NCI-H146 treated with DMSO at 0.1 percent for 48 hours (cell line): ENCODE measurements at regions not wholly inside any gene's neighbourhood (a gene's known extent, or its start where the extent isn't known, plus 50 kb on each side); places are given as distances from the start of the nearest gene placed in this dataset.
A peak's percentile ranks its signal among the peaks of the same experiment; 100 is the strongest.

Source experiments
- DNase-seq: peaks from one replicate; lab custom pipeline; 2025; ENCODE audit not compliant: unreplicated experiment; lab: John Stamatoyannopoulos, UW

DNA sequence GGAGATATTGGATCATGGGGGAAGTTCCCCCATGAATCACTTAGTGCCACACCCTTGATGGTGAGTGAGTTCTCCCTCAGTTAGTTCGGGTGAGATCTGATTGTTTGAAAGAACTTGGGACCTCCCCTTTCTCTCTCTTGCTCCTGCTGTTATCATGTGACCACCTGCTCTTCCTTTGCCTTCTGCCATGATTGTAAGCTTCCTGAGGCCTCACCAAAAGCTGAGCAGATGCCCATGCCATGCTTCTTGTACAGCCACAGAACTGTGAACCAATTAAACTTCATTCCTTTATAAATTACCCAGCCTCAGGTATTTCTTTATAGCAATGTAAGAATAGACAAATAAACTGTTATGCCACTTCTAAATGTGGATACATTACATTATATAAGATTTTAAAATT lies 686.7 kb upstream of the MARCKS start:
- DNase-seq = no peak

DNA sequence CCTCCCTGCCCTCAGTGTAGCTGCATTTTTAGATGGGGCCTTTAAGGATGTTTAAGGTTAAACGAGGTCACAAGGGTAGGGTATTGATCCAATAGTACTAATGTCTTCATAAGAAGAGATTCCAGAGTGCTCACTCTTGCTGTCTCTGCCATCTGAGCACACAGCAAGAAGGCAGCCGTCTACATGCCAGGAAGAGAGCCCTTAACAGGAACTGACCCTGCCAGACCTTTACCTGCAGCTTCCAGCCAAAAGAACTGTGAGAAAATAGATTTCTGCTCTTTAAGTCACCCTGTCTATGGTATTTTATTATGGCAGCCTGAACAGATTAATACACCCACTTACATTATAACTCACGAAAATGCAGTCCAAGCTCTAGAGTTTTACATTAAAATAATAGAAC lies 685.3 kb upstream of the MARCKS start:
- no peak for DNase-seq

DNA sequence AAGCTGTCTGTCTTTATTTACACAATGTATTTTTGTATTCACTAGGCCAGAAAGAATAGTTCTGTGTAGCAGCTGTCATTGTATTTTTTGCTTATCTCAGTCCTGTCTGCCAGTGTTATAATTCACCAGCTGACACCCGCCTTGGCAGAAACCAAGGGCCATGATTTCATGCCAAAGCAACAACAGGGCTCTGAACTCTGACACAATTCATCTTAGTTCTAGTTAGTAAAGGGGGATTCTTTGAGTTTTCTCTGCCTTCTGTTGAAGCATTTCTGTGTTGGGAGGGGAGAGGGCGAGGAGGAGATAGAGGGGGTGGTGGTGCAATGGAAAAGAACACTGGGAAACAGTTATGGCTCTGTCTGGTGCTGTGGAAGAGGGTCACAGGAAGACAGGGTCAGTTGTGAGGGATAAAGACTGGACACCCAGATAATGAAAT lies 684.6 kb upstream of the MARCKS start:
- DNase-seq = peak; percentile 93

DNA sequence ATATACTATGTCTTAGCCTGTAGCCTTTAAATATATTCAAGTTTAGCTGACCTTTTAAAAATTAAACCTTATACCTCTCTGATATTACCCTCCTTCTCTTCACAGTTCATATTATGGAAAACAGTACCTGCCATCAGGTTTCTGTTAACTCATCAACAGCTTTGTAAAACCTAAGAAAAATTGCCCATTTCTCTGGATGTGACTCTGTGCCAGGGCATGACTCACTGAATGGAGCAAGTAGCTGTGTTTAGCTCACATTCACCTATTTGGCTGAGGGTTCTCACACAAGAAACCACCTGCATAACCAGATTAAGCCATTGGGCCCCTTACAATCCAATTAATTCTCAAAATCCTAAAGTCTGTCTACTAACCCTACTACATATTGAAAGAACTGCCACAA lies 678.8 kb upstream of the MARCKS start:
- DNase-seq = no peak

DNA sequence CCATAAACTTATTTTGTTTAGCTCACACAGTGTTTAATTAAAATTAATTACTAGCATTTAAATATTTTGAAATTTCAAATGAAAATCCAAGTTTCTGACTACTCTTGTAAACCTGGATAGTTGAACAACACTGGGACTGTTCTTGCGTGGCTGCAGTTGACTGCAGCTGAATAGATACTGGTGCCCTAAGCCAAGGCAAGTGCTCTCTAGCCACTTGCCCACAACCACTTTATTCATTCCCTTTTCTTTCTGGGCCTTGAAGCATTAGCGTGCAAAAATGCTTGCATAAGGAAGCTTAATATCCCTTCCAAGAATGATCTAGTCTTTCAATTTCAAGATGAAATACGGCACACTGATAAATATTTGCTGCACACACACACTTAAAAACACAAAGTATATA lies 676.0 kb upstream of the MARCKS start:
- DNase-seq = no peak

DNA sequence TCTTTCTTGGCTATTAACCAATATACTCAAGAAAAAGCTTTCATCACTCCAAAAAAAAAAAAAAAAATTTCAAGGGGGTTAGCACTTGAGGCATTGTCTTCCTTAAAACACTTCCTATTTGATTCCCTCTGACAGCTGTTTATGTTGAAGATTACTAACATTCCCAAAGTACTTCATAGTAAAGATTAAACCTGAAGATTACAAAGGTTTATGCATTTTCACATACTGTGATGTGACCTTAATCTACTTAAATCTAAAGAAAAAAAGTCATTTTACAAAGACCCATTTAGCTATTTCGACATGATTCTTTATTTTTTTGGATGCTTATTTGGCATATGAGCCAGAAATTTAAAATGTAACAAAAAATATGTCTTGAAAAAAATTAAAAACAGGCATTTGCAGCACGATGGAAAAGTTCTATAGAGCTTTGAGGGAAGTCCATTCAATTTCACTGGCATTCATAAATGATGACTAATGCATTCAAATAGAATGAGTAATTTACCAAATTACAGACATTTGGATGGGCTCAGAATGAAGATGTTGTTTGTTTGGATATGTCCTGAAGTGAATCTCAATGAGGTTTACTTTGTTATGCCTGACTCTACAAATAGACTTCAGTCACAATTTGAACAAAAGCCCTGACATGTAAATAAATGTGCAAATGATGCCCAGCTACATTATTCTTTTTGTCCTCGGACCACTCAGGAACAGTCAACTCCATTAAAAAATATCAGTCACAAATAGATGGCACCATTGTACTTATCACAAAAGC lies 674.6 kb upstream of the MARCKS start:
- DNase-seq = peak; percentile 11

DNA sequence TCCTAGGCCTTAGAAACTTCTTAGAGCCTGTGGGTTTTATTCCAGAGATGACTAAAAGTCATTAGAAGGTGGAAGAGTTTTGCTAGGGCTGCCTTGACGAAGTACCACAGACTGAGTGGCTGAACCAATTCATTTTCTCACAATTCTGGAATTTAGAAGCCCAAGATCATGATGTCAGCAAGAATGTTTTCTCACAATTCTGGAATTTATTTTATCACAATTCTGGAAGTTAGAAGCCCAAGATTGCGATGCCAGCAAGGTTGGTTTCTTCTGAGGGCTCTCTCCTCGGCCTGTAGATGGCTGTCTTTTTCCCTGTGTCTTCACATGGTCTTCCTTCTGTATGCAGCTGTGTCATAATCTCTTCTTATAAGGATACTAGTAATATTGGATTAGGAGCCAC lies 672.9 kb upstream of the MARCKS start:
- DNase-seq = no peak

DNA sequence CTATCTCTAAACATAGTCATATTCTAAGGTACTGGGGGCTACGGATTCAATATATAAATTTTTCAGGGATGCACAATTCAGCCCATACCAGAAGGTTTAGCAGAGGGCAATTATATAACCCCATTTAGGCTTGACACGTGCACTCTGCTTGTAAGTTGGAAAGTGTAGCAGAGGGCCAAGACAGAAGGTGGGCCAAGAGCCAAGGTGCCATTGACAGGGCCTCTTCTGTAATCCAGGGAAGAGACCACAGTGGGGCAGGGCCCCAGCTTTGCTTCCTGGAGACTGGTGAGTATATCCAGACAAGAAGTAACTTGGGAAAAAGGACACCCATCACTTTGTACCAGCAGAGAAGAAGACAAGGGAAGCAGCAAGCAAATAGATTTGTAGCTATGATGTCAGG lies 672.4 kb upstream of the MARCKS start:
- DNase-seq = no peak

DNA sequence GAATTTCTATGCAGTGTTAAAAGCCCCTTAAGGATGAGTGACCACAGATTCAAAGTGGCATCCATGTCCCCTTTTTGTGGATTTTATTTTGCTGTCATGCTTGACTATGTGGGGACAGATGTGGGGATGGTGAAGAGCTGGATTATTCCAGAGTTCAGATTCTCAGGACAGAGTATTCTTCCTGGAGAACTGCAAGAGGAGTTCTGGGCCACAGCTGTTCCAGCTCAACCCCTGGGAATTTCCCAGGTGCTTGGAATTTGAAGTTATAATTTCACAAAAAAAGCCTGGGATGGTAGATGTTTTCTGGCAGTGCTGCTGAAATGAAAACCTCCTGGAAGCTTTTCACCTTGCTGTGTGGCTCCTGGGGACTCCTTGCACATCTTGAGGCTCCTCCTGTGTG lies 671.8 kb upstream of the MARCKS start:
- no peak for DNase-seq

DNA sequence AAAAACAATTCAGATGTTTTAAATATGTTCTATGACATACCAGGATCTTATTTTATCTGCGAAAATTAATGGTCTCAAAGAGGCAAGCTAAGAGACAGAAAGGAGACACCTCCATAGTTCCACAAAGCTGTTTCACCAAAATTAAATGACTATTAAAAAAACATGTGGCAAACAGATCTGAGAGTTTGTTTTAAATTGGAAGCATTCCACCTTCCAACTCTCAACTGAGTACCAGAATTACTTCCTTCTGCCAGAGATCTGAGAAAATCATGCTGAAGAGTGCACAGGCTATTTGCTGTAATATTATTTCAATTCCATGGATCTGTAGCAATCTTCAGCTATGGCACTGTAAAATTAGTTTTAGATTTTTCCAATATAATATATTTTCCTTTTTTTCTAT lies 669.5 kb upstream of the MARCKS start:
- no peak for DNase-seq

DNA sequence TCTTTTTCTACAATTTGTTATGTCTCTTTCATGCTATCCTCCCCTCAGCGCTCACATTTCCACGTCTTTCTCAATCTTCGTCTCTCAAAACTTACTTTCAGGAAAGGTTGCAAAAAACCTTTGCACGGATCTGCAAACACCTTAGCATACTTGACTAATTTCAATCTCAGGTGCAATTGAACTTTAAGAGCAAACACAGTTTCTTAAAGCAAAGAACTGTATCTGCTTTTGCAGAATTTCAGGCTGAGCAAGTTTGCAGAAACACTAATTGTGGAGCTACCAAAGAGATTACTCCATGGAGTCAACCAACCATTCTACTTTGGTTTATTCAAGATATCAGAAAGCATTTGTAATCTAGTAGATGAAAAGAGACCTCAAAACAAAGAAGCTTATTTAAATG lies 668.2 kb upstream of the MARCKS start:
- no peak for DNase-seq

DNA sequence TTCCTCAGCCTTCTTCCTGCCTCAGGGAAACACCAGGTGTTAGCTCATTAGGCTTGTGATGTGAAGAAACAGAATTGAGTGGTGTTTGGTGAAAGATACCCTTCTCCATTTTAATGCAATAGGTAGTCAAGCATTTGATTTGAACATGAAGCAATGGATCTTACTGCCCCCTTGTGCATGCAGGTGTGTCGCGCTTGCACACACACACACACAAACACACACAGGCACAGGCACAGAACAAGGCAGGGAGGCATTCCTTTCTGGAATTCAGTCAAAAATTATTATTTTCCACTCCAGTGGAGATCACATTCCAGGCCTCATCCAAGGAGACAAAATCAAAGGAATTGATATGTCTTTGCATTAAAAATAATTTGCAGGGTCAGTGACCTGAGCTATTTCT lies 667.0 kb upstream of the MARCKS start:
- DNase-seq = no peak

DNA sequence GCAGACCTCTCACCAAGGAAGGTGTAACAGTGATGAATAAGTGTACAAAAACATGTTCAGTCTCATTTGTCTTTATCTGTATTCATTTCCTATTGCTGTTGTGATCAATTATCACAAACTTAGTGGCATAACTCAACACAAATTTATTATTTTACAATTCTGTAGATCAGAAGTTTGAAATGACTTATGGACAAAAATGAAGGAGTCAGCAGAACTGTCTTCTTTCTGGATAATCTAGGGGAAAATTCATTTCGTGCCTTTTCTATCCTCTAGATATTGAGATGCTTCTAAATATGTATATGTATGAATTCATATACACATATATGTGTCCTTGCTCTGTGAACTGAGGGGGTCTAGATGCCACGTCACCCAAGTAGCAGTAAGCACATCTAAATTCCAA lies 663.1 kb upstream of the MARCKS start:
- no peak for DNase-seq

DNA sequence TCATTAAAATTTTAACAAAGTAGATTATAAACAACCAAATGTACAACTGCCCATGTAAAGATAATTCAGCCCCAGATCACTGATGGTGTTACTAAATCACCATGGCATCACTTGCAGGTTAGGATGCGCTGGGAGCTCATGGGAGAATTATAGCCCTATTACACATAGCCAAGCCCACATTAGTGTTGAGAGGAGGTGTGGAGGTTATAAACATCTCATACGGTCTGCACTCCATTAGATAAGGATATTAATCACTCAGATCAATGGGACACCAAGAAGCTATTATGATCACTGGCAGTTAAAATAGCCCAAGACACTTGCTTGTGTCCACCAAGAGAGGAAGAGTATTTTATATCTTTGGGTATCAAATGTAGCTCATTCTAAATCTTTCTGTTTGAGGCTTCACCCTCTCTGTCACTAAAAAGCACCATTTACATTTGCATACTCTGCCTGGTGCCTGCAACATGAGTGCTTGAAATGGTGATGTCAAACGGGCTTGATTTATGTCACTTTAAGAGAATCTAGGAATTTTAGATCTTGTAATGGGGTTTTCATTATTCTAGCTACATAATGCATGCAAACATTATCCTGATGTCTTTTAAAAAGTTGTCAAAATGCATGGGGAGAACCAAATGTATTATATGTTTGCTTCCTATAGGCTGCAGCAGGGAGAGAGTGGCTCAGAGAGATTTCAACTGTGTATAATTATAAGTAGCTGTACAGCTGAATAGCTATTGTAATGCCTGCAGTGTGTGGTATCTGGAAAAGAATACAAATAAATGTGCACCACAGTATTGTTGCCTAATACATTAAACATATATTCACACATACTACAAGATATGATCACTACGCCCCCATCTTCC lies 654.1 kb upstream of the MARCKS start:
- no peak for DNase-seq

DNA sequence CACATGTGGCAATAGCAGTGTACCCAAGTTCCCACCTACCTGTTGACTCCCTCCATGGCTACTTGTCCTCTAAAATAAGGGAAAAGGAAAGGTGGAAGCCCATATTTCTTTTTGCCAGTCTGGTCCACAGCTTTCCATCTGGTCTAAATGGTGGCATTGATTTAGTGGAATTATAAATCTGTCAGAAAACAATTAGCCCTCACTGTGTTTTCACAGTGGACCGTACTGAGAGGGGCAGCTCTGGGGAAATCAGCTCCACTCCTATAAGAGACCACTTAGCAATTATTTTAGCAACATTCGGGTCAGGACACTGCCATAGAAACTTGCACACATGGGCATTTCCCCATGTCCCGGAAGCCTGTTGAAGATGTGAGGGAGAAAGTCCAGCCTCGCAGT lies 653.4 kb upstream of the MARCKS start:
- DNase-seq = no peak

DNA sequence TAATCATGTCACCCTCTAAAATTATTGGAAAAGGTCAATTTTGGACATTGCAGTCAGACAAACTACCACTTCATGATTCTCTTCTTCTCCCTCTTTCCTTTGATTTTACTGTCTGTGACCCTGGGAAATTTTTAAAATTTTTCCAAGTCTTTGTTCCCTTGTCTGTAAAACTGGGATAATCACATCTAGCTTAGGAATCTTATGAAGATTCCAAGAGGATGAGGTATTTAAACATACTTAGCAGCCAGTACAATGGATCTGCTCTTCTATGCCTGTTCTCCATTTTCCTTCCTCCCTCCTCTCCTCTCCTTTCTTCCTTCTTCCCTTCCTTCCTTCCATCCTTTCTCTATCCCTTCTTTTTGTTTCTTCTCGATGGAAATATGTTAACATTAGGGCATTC lies 651.6 kb upstream of the MARCKS start:
- no peak for DNase-seq

DNA sequence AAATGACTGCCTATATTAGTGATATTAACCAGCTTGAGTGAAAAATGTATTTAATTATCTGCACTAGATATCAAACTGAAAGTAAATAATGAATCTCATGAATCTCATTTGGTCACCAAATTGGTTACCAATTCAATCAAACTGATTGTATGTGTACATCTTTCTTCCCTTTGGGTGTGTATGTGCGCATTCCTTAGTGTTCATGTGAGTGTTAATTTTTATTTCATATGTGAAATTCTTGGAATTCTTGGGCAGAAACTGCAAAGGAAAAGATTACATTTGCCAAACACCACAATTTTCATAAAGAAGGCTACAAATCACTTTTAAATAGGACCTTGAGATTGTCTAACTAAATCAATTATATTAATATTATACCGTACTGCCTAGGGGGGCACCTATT lies 648.4 kb upstream of the MARCKS start:
- DNase-seq = no peak

DNA sequence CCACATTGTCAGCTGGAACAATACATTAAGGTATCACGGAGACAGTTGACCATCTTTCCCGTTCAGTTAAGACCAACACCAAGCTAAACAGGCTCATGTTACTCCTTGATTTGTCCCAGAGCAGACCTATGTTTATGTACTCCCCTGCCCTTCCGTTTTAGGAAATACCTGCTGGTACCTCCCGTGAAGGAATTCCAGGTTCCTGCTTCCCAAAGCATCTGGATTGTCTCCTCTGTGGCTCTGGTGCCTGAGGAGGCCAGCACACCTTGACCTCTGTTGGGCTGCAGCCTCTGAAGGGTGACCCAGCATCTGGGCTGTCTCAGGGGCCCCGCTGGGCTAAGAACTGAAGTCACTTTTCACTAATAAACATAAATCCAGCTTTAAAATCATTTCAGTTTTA lies 647.8 kb upstream of the MARCKS start:
- DNase-seq = no peak

DNA sequence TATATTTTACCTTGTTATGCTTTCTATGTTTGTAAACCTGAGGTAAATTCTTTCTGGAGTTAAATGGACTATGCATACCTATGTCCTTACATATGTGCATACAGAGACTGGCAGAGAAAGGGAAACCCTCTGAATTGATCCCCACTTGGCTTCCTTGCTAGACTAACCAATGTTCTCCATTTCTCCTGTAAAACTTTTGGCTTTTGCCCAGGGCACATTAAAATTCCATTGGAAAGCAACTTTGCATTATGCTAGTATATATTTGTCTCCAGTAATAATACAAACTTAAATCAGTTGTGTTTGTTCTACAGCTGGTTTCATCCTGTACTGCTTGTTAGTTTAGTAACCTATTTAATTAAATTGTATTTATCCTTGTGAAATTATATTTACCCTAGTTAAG lies 646.0 kb upstream of the MARCKS start:
- DNase-seq = no peak

DNA sequence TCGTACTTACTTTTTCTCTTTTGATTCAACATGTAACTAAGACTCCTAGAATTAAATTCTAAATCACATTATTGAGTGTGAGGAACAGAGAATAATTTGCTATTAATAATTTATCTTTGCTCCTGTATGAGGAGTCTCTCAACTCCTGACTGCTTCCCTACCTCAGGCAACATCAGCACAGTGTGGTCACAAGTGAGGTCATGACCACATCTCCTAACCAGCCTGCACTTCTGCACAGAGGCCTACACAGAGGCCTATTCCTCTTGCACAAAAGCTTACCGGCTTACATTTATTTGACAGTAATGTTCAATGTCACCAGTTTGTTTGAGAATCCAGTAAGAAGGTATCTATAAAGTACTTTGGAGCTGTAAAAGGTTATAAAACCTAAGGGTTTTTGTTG lies 637.4 kb upstream of the MARCKS start:
- no peak for DNase-seq

DNA sequence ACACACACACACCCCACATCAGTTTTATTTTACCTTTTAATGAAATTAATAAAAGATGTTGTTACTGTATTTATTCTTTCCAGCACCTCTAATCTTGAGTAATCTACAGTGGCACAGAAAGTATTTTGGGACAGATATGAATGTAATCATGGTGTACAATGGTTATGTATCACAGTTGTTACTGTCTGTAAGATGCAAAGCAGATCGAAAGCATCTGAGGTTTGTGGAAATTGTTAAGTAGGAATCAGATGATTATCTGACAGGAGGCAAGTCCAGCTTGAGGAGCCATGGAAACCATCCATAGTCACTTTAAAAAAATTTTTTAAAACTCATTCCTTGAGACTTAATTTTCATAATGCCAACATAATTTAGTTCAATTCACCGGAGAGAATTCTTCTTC lies 636.3 kb upstream of the MARCKS start:
- DNase-seq = no peak

DNA sequence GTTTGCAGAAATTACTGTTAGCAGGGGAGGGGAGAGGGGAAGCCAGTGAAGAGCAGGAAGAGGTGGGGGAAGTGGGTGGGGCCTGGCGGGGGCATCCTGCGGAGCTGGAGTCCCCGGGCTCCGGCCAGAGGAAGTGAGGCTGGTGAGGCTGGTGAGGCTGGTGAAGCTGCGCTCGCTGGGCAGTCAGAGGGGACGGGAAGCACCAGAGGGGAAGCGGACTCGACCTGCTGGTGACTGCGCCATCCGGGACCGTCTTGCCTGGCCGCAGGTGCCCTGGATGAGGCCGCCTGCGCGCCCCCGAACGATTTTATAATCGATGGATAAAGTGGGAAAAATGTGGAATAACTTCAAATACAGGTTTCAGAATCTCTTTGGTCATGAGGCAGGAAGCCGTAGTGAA lies 635.3 kb upstream of the MARCKS start:
- DNase-seq = no peak

DNA sequence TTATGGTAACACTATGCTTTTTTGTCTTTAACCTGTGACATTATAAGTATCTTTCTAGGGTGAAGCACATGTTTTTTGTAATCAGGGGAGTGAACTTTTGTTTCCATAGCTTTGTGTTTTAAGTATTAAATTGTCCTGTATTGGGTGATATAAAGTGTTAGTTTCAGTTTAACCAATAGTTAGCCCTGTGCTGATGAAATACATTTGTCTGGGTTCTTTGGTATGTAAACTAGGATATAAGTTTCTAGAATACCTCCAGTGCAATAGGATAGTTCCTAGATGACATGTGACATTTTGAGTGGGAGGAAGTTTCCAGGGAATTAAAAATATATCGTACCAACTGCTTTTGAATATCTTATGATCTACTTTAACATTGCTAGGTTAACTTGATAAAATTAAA lies 611.0 kb upstream of the MARCKS start:
- no peak for DNase-seq
